OCI-LY3 (cell line): ENCODE measurements at regions not wholly inside any gene's neighbourhood (a gene's known extent, or its start where the extent isn't known, plus 50 kb on each side); places are given as distances from the start of the nearest gene placed in this dataset.

Source experiments
- H2AFZ ChIP-seq: fragments of 200-600, 300-600 bp; shearing (Covaris generic); 2 replicates; pipeline ENCODE4 v1.6.0; 2014; ENCODE audit warnings: antibody characterized with exemption, low read depth, low read length
- H3K27ac ChIP-seq: fragments of 200-600, 300-600 bp; sonication (generic); 2 replicates; pipeline ENCODE4 v1.5.1; 2014; ENCODE audit warnings: mild to moderate bottlenecking, low read length, moderate library complexity, mixed read lengths
- H3K27me3 ChIP-seq: fragments of 200-600, 300-600 bp; sonication (generic); 2 replicates; pipeline ENCODE4 v1.6.1; 2014; ENCODE audit warnings: low read depth, low read length, mixed read lengths
- H3K36me3 ChIP-seq: fragments of 200-600, 300-600 bp; sonication (generic); replicated peaks from 2 replicates; pipeline ENCODE3; 2014; ENCODE audit warnings: low read depth, low read length, mixed read lengths
- H3K4me1 ChIP-seq: fragments of 300-600, 200-600 bp; sonication (generic); 2 replicates; pipeline ENCODE4 v1.6.1; 2014; ENCODE audit warnings: low read length, mixed read lengths
- H3K4me2 ChIP-seq: fragments of 200-600, 300-600 bp; sonication (generic); 2 replicates; pipeline ENCODE4 v1.6.1; 2014; ENCODE audit warnings: low read length, mixed read lengths
- H3K4me3 ChIP-seq: fragments of 300-600, 200-600 bp; sonication (generic); 2 replicates; pipeline ENCODE4 v1.5.1; 2014; ENCODE audit warnings: antibody characterized with exemption, mild to moderate bottlenecking, low read length, moderate library complexity
- H3K79me2 ChIP-seq: fragments of 300-600, 200-600 bp; shearing (Covaris generic); 2 replicates; pipeline ENCODE4 v1.6.1; 2014; ENCODE audit warnings: mild to moderate bottlenecking, low read length, mixed read lengths
- H3K9ac ChIP-seq: fragments of 300-600, 200-600 bp; shearing (Covaris generic); 2 replicates; pipeline ENCODE4 v1.6.0; 2014; ENCODE audit warnings: mild to moderate bottlenecking, low read length, moderate library complexity
- H3K9me3 ChIP-seq: fragments of 200-600, 300-600 bp; shearing (Covaris generic); 2 replicates; pipeline ENCODE4 v1.6.1; 2014; ENCODE audit warnings: low read length, mixed read lengths; ENCODE audit not compliant: insufficient read depth
- H4K20me1 ChIP-seq: fragments of 200-600, 300-600 bp; sonication (generic); 2 replicates; pipeline ENCODE4 v1.6.1; 2016; ENCODE audit warnings: low read length, mixed read lengths; ENCODE audit not compliant: insufficient read depth
- EZH2phosphoT487 ChIP-seq: fragments of 200-600 bp; shearing (Covaris generic); IDR thresholded peaks from 2 replicates; pipeline ENCODE4 v1.6.1; 2018; ENCODE audit warnings: antibody characterized with exemption, mixed run types, low read depth
- TF ChIP-seq, protein P1 (sequence below): fragments of 200-600, 300-600 bp; sonication (generic); IDR thresholded peaks from 2 replicates; pipeline ENCODE4 v1.5.1; 2014; ENCODE audit warnings: antibody characterized with exemption, low read length, low read depth

DNA sequence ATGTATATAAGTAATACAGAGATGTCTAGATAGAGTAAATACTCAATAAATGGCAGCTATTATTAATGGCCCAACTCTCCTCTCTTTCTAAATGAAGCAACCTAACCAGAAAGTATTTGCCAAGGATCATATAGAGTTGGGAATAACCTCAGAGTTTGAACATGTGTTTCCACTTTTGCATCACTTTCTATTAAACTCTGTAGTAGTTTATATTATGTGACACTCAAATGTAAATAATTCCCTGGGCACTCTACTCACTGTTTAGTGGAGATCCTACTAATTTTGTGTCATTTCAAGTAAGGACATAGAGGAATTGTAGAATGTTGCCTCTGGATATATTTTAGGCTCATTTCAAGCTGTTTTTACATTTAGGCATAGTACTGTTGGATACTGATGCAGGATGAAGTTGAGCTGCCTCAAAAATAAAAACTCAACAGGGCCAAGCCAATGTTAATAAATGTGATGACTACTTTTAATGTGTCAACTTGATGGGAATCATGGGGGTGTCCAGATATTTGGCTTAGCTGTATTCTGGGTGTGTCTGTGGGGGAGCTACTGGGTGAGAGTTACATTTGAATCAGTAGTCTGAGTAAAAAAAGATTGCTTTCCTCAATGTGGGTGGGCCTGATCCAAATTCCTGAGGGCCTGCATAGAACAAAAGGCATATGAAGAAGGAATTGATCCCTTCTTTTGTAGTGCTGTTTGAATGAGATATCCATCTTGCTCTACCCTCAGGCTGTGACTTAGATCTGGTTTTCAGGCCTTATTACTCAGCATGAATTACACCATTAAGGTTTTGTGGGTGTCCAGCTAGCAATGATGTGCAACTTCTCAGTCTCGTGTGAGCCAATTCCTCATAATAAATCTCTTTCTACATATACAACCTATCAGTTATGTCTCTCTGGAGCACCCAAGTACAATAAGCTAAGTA lies 1368.2 kb downstream of the STIM2 start:
- Histone ChIP-seq H4K20me1 (no peaks in the 10 kb centered on the region), H3K4me1 (no peaks in the 10 kb centered on the region), H2AFZ (no peak overlapping the region), H3K4me3 (no peak overlapping the region), H3K36me3 (no peaks in the 10 kb centered on the region), H3K9ac (no peak overlapping the region), H3K9me3 (no peaks in the 10 kb centered on the region), H3K27me3 (no peaks in the 10 kb centered on the region), H3K27ac (no peak overlapping the region), H3K4me2 (no peak overlapping the region), H3K79me2 (no peaks in the 10 kb centered on the region)
- TF ChIP-seq EZH2phosphoT487 = no peak
- TF ChIP-seq, protein P1, sequence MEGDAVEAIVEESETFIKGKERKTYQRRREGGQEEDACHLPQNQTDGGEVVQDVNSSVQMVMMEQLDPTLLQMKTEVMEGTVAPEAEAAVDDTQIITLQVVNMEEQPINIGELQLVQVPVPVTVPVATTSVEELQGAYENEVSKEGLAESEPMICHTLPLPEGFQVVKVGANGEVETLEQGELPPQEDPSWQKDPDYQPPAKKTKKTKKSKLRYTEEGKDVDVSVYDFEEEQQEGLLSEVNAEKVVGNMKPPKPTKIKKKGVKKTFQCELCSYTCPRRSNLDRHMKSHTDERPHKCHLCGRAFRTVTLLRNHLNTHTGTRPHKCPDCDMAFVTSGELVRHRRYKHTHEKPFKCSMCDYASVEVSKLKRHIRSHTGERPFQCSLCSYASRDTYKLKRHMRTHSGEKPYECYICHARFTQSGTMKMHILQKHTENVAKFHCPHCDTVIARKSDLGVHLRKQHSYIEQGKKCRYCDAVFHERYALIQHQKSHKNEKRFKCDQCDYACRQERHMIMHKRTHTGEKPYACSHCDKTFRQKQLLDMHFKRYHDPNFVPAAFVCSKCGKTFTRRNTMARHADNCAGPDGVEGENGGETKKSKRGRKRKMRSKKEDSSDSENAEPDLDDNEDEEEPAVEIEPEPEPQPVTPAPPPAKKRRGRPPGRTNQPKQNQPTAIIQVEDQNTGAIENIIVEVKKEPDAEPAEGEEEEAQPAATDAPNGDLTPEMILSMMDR = no peak

DNA sequence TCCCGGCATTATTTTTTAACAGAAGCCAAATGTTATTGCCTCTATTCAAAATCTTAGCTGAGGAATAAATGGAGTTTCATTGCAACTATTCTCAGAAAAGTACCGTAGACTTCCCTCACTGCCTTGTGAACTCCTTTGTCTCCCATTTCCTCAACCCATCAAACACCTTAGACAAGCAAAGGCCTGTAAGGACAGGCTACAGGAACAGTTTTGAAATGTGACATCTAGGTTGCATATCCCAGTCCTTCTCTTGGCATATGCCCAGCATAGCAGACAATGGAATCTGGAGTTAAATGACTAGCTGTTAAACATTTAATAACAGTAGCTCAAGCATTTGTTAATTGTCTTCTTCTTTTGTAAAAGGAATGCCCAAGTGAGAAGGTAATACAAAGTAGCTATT lies 1371.7 kb downstream of the STIM2 start:
- Histone ChIP-seq H3K9me3 (no peaks in the 10 kb centered on the region), H3K4me3 (no peak overlapping the region), H2AFZ (no peak overlapping the region), H3K27ac (no peak overlapping the region), H3K9ac (no peak overlapping the region), H3K4me2 (no peak overlapping the region), H3K79me2 (no peaks in the 10 kb centered on the region), H3K4me1 (no peaks in the 10 kb centered on the region), H4K20me1 (no peaks in the 10 kb centered on the region), H3K27me3 (no peaks in the 10 kb centered on the region), H3K36me3 (no peaks in the 10 kb centered on the region)
- TF ChIP-seq EZH2phosphoT487 = no peak
- TF ChIP-seq, protein P1 = no peak

DNA sequence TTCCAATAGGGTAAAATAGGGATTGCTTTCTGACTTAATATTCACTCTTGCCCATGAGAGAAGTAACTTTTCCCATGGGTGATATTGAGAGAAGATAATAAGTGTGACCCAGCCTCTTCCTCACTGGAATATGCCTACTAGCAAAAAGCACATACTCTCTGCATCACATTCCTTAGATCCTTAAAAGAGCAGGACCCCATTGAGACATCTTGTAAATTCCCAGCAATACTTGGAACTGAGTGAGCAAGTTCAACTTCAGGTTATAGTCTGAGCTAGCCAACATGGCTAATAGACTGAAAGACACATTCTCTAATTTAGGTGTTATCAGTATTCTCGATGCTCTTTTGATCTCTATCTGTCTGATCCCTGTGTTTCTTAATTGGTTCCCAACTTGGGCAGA lies 1372.3 kb downstream of the STIM2 start:
- no peak overlapping the region for H3K9ac ChIP-seq
- H2AFZ ChIP-seq = no peak overlapping the region
- H3K79me2 ChIP-seq = no peaks in the 10 kb centered on the region
- no peaks in the 10 kb centered on the region for H3K27me3 ChIP-seq
- no peak overlapping the region for H3K4me2 ChIP-seq
- H3K27ac ChIP-seq = no peak overlapping the region
- no peaks in the 10 kb centered on the region for H3K9me3 ChIP-seq
- H3K4me3 ChIP-seq = no peak overlapping the region
- H3K36me3 ChIP-seq = no peaks in the 10 kb centered on the region
- TF ChIP-seq, protein P1 = no peak
- no peak for TF ChIP-seq EZH2phosphoT487
- H4K20me1 ChIP-seq = no peaks in the 10 kb centered on the region
- no peaks in the 10 kb centered on the region for H3K4me1 ChIP-seq

DNA sequence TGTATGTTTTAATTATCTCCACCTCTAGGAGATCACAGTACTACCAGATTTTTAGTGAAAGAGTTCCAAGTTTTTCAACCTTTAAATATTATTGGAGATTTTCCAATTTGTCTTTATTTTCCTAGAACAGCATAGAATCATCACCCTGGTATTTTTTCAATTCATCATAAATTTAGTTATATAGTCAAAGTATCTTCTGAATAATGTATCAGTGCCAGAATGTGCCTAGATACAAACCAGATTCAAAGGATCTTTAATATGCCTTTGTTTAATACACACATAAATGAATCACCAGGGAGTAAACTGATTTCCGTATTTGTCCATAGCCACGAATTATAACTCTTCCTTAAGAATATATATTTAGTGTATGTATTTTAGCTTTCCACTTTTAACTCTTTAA lies 1373.1 kb downstream of the STIM2 start:
- no peaks in the 10 kb centered on the region for H3K79me2 ChIP-seq
- no peak for TF ChIP-seq EZH2phosphoT487
- TF ChIP-seq, protein P1 = no peak
- H3K4me2 ChIP-seq = no peak overlapping the region
- H4K20me1 ChIP-seq = no peaks in the 10 kb centered on the region
- H2AFZ ChIP-seq = no peak overlapping the region
- no peak overlapping the region for H3K27ac ChIP-seq
- H3K36me3 ChIP-seq = no peaks in the 10 kb centered on the region
- H3K4me3 ChIP-seq = no peak overlapping the region
- no peaks in the 10 kb centered on the region for H3K9me3 ChIP-seq
- no peaks in the 10 kb centered on the region for H3K27me3 ChIP-seq
- no peak overlapping the region for H3K9ac ChIP-seq
- no peaks in the 10 kb centered on the region for H3K4me1 ChIP-seq
